ENCODE measurements at regions not wholly inside any gene's neighbourhood (a gene's known extent, or its start where the extent isn't known, plus 50 kb on each side); places are given as distances from the start of the nearest gene placed in this dataset.

DNA sequence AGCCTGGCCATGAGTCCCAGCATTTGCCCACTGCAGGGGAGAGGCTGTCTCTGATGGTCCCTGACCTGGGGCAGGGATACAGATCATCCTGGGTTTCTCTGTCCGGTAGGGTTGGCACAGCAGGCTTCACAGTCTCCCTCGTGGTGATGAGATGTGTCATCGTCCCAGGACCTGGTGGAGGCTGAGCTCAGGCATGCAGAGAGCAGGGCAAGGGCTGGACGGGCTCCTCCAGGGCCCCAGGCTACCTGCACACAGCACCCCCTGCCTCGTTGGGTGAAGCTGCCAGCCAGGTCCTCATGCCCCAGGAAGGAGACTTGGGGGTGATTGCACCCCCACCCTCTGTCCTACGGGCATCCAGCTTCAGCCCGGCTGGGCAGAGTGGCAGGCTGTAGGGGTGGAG is 155.8 kb upstream of the GSE1 start:
- Histone ChIP-seq H3K4me2 (replicated peaks; ENCODE audit: extremely low read depth, low read length, poor library complexity, severe bottlenecking) (no peak overlapping the region), H3K79me2 (ENCODE audit: insufficient read depth, low read length) (no peaks in the 10 kb centered on the region), H3K9me3 (replicated peaks in 1 of 2; ENCODE audit: control insufficient read depth in 1 of 2, insufficient read depth in 1 of 2, low read length in 2 of 2) (peaks cover 0 to 9% of the 10 kb centered on the region in 2 donors), H3K27ac (ENCODE audit: low read depth in 1 of 2, low read length in 2 of 2) (no peak overlapping the region), H3K4me1 (ENCODE audit: control insufficient read depth in 1 of 2, insufficient read depth in 2 of 2, low read length in 2 of 2) (peaks cover 3 to 9% of the 10 kb centered on the region in 2 donors), H3K4me3 (replicated peaks in 1 of 3; ENCODE audit: low read depth in 2 of 3, low read length in 3 of 3) (no peak overlapping the region), H3K36me3 (replicated peaks in 1 of 2; ENCODE audit: control insufficient read depth in 1 of 2, insufficient read depth in 2 of 2, low read length in 2 of 2) (no peaks in the 10 kb centered on the region), H2AFZ (ENCODE audit: insufficient read depth, low read depth, low read length, poor library complexity, severe bottlenecking) (no peak overlapping the region), H3K9ac (ENCODE audit: insufficient read depth, low read length, poor library complexity, severe bottlenecking) (no peak overlapping the region), H4K20me1 (ENCODE audit: insufficient read depth, low read length) (no peaks in the 10 kb centered on the region), H3K27me3 (ENCODE audit: control insufficient read depth in 2 of 2, insufficient read depth in 2 of 2, low read length in 2 of 2) (peaks cover 6 to 41% of the 10 kb centered on the region in 2 donors)
- intact Hi-C loops (cut with micrococcal nuclease) = no loop called here
- Mint-ChIP-seq H3K4me1 (peaks cover 8% of the 10 kb centered on the region), H3K27ac (no peak overlapping the region), H3K9me3 (peaks cover 0 to 12% (median under 1%) of the 10 kb centered on the region in 7 donors), H3K27me3 (ENCODE audit: low read depth in 3 of 3) (peaks cover 41 to 53% (median 45%) of the 10 kb centered on the region in 3 donors), H3K4me3 (no peak overlapping the region), H3K36me3 (peaks cover 0 to 1% of the 10 kb centered on the region in 2 donors)
- no peak for DNase-seq
- WGBS (ENCODE audit: insufficient coverage) = 82% methylated on average over 3 of the region's 7 CpGs
- TF ChIP-seq, protein P1, sequence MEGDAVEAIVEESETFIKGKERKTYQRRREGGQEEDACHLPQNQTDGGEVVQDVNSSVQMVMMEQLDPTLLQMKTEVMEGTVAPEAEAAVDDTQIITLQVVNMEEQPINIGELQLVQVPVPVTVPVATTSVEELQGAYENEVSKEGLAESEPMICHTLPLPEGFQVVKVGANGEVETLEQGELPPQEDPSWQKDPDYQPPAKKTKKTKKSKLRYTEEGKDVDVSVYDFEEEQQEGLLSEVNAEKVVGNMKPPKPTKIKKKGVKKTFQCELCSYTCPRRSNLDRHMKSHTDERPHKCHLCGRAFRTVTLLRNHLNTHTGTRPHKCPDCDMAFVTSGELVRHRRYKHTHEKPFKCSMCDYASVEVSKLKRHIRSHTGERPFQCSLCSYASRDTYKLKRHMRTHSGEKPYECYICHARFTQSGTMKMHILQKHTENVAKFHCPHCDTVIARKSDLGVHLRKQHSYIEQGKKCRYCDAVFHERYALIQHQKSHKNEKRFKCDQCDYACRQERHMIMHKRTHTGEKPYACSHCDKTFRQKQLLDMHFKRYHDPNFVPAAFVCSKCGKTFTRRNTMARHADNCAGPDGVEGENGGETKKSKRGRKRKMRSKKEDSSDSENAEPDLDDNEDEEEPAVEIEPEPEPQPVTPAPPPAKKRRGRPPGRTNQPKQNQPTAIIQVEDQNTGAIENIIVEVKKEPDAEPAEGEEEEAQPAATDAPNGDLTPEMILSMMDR (IDR thresholded peaks at IDR 0.05) = no peak

DNA sequence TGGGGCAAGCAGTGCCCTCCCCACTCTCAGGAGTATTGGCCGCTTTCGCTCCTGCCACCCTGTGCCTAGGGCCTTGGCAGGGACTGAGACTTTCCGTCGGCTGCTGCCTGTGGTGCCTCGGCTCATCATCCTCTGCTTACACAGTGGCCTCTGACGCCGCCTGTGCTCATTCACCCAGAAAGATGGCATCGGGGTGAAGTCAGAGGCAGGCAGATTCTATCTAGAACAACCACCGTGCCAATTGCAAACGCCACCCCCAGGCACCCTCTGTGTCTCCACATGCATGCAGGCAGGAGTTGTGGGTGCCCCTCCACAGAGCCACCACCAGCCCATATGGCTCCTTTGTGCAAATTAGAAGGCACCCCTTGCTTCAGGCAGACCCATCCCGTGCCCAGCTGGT is 154.2 kb upstream of the GSE1 start:
- H3K4me1 ChIP-seq (ENCODE audit: control insufficient read depth in 1 of 2, insufficient read depth in 2 of 2, low read length in 2 of 2) = peaks cover 3 to 9% of the 10 kb centered on the region in 2 donors
- H3K27ac ChIP-seq (ENCODE audit: low read depth in 1 of 2, low read length in 2 of 2) = no peak overlapping the region
- no peaks in the 10 kb centered on the region for H3K79me2 ChIP-seq (ENCODE audit: insufficient read depth, low read length)
- intact Hi-C loops (cut with micrococcal nuclease) = no loop called here
- peaks cover 0 to 10% (median 2%) of the 10 kb centered on the region in 7 donors for H3K9me3 Mint-ChIP-seq
- WGBS (ENCODE audit: insufficient coverage) = 95% methylated on average over 10 of the region's 11 CpGs
- H3K4me1 Mint-ChIP-seq = peaks cover 9% of the 10 kb centered on the region
- H3K36me3 Mint-ChIP-seq = peaks cover 0 to 2% of the 10 kb centered on the region in 2 donors
- no peak overlapping the region for H3K9ac ChIP-seq (ENCODE audit: insufficient read depth, low read length, poor library complexity, severe bottlenecking)
- H2AFZ ChIP-seq (ENCODE audit: insufficient read depth, low read depth, low read length, poor library complexity, severe bottlenecking) = no peak overlapping the region
- peaks cover 40 to 51% (median 44%) of the 10 kb centered on the region in 3 donors for H3K27me3 Mint-ChIP-seq (ENCODE audit: low read depth in 3 of 3)
- TF ChIP-seq, protein P1 (IDR thresholded peaks at IDR 0.05) = no peak
- no peak overlapping the region for H3K4me3 ChIP-seq (replicated peaks in 1 of 3; ENCODE audit: low read depth in 2 of 3, low read length in 3 of 3)
- peaks cover 13 to 40% of the 10 kb centered on the region in 2 donors for H3K27me3 ChIP-seq (ENCODE audit: control insufficient read depth in 2 of 2, insufficient read depth in 2 of 2, low read length in 2 of 2)
- peaks cover 0 to 12% of the 10 kb centered on the region in 2 donors for H3K9me3 ChIP-seq (replicated peaks in 1 of 2; ENCODE audit: control insufficient read depth in 1 of 2, insufficient read depth in 1 of 2, low read length in 2 of 2)
- DNase-seq = no peak
- H3K36me3 ChIP-seq (replicated peaks in 1 of 2; ENCODE audit: control insufficient read depth in 1 of 2, insufficient read depth in 2 of 2, low read length in 2 of 2) = no peaks in the 10 kb centered on the region
- no peaks in the 10 kb centered on the region for H4K20me1 ChIP-seq (ENCODE audit: insufficient read depth, low read length)
- no peak overlapping the region for H3K27ac Mint-ChIP-seq
- no peak overlapping the region for H3K4me2 ChIP-seq (replicated peaks; ENCODE audit: extremely low read depth, low read length, poor library complexity, severe bottlenecking)
- no peak overlapping the region for H3K4me3 Mint-ChIP-seq

Data from CD14-positive monocyte (primary cell).